Fibroblast of mammary gland (primary cell): ENCODE measurements at regions not wholly inside any gene's neighbourhood (a gene's known extent, or its start where the extent isn't known, plus 50 kb on each side); places are given as distances from the start of the nearest gene placed in this dataset.

Experiments
- DNase-seq: peaks from one replicate; pipeline ENCODE4 v3.0.0-alpha.2; 2010; ENCODE audit warnings: low read depth
- H3K4me3 ChIP-seq: 2 replicates; pipeline ENCODE4 v1.5.1; 2011; ENCODE audit warnings: low read depth, mild to moderate bottlenecking, low read length, moderate library complexity; ENCODE audit not compliant: control insufficient read depth
- TF ChIP-seq, protein P1 (sequence below): conservative IDR thresholded peaks from 2 replicates; pipeline ENCODE4 v1.5.1; 2011; ENCODE audit warnings: low read depth, low read length, inconsistent platforms; ENCODE audit not compliant: control insufficient read depth, insufficient read depth

DNA sequence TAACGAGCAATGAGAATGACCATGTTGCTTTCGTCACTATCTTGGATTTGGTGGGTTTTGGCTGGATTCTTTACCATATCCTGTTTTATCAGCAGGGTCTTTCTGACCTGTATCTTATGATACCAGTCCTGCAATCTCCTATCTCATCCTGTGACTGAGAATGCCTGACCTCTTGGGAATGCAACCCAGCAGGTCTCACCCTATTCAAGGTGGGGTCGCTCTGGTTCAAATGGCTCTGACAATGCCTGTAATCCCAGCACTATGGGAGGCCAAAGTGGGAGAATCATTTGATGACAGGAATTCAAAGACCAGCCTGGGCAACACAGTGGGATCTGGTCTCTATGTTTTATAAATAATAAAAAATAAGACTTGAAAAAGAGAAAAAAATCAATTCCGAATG is 173.5 kb downstream of the ACTR3 start:
- no peak overlapping the region for H3K4me3 ChIP-seq
- TF ChIP-seq, protein P1, sequence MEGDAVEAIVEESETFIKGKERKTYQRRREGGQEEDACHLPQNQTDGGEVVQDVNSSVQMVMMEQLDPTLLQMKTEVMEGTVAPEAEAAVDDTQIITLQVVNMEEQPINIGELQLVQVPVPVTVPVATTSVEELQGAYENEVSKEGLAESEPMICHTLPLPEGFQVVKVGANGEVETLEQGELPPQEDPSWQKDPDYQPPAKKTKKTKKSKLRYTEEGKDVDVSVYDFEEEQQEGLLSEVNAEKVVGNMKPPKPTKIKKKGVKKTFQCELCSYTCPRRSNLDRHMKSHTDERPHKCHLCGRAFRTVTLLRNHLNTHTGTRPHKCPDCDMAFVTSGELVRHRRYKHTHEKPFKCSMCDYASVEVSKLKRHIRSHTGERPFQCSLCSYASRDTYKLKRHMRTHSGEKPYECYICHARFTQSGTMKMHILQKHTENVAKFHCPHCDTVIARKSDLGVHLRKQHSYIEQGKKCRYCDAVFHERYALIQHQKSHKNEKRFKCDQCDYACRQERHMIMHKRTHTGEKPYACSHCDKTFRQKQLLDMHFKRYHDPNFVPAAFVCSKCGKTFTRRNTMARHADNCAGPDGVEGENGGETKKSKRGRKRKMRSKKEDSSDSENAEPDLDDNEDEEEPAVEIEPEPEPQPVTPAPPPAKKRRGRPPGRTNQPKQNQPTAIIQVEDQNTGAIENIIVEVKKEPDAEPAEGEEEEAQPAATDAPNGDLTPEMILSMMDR: no peak
- no peak for DNase-seq

DNA sequence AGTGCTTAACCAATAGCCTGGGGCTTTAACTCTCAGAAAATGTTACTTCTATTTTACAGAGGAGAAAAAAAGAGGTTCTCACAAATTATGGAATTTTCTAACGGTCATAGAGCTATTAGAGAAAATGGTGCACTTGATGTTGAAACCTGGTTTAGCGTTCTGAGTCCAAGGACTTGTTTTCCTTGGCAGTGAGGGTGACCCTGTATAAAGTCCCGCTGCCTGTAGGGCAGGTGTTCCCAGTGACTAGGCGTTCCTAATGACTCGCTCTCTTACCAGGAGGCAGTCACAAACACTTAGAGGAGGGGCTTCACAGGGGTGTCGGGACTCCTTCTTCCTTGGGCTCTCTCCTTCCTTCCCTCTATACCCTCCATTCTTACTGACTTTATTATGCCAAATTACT is 175.8 kb downstream of the ACTR3 start:
- no peak overlapping the region for H3K4me3 ChIP-seq
- TF ChIP-seq, protein P1: no peak
- DNase-seq: no peak

DNA sequence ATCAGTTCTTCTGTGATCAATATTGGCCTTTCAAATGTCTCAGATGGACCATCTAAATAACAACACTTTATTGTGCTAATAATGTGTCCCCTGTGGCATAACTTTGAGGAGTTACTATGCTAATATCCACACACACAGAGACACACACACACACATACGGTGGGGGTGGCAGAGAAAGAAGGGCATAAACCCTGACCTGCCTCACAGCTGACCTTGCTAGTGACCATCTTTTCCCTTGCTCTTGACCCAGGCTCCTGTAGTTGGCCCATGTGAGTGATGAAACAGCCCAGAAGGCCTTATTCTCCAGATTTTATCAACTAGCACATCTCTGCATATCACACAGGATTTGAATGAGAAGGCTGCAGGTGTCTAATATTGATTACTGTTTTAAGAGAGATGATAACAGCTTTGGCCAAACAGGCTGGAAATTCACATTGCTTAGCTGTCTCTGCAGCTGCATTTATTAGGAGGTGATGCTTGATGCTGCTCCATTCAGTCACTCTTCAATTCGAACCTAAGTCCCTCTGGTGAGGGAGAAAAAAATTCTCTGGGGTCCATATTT is 176.4 kb downstream of the ACTR3 start:
- H3K4me3 ChIP-seq: no peak overlapping the region
- TF ChIP-seq, protein P1: no peak

DNA sequence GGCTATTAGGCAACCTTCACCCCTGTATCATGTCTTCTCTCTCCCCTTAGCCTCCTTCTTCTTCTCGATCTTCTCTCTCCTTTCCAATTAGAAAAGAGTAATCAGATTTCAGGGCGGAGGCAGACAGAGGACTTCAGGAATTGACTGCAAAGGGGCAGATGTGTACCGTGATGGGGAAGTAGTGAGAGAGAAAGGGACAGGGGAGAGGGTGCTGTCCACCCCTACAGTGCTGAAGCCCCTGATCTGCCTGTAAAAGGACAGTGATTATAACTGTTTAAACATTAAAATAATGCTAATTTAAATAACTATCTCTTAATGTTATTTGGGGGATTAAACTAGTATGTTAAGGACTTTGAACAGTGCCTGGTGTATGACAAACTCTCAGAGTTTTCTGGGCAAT is 178.5 kb downstream of the ACTR3 start:
- TF ChIP-seq, protein P1: no peak
- no peak for DNase-seq
- no peak overlapping the region for H3K4me3 ChIP-seq

More for the DNA sequence above, 176.4 kb downstream of the ACTR3 start:
- no peak for DNase-seq

DNA sequence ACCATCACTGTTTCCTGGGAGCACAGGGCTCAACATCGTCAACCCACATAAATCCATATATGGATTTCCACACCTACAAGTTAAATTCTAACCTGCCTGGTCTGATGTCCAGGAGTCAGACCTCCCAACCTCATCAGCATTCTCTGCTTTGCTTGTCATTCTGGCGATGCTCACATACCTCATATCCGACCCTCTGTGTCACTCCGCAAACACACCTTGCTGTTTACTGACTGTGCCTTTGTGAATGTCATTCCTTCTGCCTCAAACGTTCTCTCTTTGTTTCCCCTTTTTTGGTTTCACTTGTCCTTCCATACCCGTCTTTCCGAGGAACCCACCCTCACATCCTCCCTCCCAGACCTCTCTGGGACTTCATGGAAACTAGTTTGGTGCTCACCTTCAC is 187.1 kb downstream of the ACTR3 start:
- TF ChIP-seq, protein P1: no peak
- DNase-seq: no peak
- H3K4me3 ChIP-seq: no peak overlapping the region

DNA sequence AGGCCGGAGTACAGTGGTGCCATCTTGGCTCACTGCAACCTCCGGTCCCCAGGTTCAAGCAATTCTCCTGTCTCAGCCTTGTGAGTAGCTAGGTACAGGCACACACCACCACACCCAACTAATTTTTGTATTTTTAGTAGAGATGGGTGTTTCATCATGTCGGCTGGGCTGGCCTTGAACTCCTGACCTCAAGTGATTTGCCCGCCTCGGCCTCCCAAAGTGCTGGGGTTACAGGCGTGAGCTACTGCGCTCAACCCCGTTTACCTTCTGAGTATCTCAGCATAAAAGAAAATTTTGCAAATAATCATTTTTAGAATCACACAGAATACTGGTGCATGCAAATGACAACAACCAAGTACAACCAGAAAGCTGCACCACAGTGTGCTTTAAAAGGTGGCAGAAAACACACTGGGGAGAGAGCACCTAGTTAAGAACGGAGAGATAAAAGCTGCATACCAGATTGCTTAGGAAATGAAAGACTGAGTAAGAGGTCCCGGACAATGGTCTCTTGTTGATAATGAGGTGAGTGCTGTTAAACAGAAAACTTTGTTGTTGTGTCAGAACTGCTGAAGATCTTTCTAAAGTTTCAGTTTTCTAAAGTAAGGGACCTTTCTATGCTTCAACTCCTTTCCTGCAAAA is 189.6 kb downstream of the ACTR3 start:
- TF ChIP-seq, protein P1: no peak
- H3K4me3 ChIP-seq: no peak overlapping the region
- DNase-seq: no peak
